ENCODE measurements at regions not wholly inside any gene's neighbourhood (a gene's known extent, or its start where the extent isn't known, plus 50 kb on each side); places are given as distances from the start of the nearest gene placed in this dataset.

DNA sequence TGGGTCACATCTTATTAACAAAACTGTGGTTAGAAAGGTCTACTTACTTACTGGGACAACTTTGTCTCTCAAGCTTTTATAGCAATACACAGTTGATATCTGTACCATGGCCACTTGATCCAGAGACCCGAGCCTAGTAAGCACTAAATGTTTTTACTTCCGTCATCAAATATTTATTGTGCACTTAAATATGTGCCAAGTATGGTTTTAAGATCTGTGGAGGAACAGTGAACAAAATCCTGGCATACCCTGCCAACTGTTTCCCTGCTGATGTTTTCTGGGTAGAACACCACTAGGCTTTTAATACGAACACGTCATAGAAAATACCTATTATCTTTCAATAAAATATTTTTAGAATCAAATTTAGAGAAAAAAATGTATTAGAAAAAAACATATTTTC is 574.8 kb downstream of the HACE1 start:
- no peaks in the 10 kb centered on the region for H3K36me3 ChIP-seq (ENCODE audit: control insufficient read depth, insufficient read depth, low read length)
- H3K9me3 ChIP-seq (ENCODE audit: control insufficient read depth, low read length): no peaks in the 10 kb centered on the region
- no peaks in the 10 kb centered on the region for H3K4me1 ChIP-seq (ENCODE audit: control insufficient read depth, insufficient read depth, low read length, poor library complexity, severe bottlenecking)
- H3K4me3 ChIP-seq (ENCODE audit: insufficient read depth, low read depth, low read length, poor library complexity, severe bottlenecking): no peak overlapping the region
- H3K27ac ChIP-seq (ENCODE audit: insufficient read depth, low read length, poor library complexity, severe bottlenecking): no peak overlapping the region
- no peaks in the 10 kb centered on the region for H3K27me3 ChIP-seq (replicated peaks; ENCODE audit: control insufficient read depth, insufficient read depth, low read length, poor library complexity, severe bottlenecking)
- DNase-seq: no peak

GRCh38 chr6:104282581-104282980 is 577.1 kb downstream of the HACE1 start:
- no peaks in the 10 kb centered on the region for H3K4me1 ChIP-seq (ENCODE audit: control insufficient read depth, insufficient read depth, low read length, poor library complexity, severe bottlenecking)
- no peak overlapping the region for H3K4me3 ChIP-seq (ENCODE audit: insufficient read depth, low read depth, low read length, poor library complexity, severe bottlenecking)
- no peak for DNase-seq
- no peaks in the 10 kb centered on the region for H3K9me3 ChIP-seq (ENCODE audit: control insufficient read depth, low read length)
- no peaks in the 10 kb centered on the region for H3K27me3 ChIP-seq (replicated peaks; ENCODE audit: control insufficient read depth, insufficient read depth, low read length, poor library complexity, severe bottlenecking)
- no peak overlapping the region for H3K27ac ChIP-seq (ENCODE audit: insufficient read depth, low read length, poor library complexity, severe bottlenecking)
- no peaks in the 10 kb centered on the region for H3K36me3 ChIP-seq (ENCODE audit: control insufficient read depth, insufficient read depth, low read length)

DNA sequence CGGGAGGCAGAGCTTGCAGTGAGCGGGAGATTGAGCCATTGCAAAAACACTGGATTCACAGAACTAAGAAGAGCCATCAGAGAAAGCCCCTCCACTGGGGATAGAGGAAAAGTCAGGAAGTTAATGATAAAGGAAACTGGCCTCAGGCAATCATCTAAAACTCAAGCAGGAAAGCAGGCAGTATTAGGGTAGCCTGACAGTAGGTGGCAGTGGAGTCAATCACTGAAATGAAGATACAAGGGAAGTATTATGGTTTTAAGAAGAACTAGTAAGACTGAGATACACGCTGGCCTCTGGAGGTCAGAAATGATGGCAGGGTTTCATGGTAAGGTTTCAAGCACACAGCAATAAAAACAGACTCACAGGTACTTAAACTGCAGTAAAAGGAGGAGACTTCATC is 578.3 kb downstream of the HACE1 start:
- Histone ChIP-seq H3K9me3 (ENCODE audit: control insufficient read depth, low read length) (no peaks in the 10 kb centered on the region), H3K4me1 (ENCODE audit: control insufficient read depth, insufficient read depth, low read length, poor library complexity, severe bottlenecking) (no peaks in the 10 kb centered on the region), H3K4me3 (ENCODE audit: insufficient read depth, low read depth, low read length, poor library complexity, severe bottlenecking) (no peak overlapping the region), H3K36me3 (ENCODE audit: control insufficient read depth, insufficient read depth, low read length) (no peaks in the 10 kb centered on the region), H3K27me3 (replicated peaks; ENCODE audit: control insufficient read depth, insufficient read depth, low read length, poor library complexity, severe bottlenecking) (no peaks in the 10 kb centered on the region), H3K27ac (ENCODE audit: insufficient read depth, low read length, poor library complexity, severe bottlenecking) (no peak overlapping the region)
- no peak for DNase-seq

DNA sequence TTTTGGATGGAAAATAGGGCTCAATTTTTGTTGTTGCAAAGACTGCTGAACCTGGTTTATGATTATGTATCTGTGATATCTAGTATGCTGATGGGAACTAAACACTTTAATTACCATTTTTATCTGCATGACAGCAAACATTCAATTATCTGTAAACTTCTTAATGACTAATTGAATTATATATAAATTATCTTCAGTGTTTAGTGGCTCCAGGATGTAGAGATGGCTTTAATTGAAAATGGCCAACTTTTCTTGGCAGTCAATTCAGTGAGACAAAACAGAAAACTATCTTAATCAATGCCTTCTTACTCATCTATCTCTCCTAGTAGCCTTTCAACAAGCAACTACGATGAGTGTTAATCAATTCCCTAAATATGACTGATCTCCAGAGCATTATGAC is 591.3 kb downstream of the HACE1 start:
- Histone ChIP-seq H3K36me3 (ENCODE audit: control insufficient read depth, insufficient read depth, low read length) (no peaks in the 10 kb centered on the region), H3K9me3 (ENCODE audit: control insufficient read depth, low read length) (no peaks in the 10 kb centered on the region), H3K4me3 (ENCODE audit: insufficient read depth, low read depth, low read length, poor library complexity, severe bottlenecking) (no peak overlapping the region), H3K4me1 (ENCODE audit: control insufficient read depth, insufficient read depth, low read length, poor library complexity, severe bottlenecking) (no peaks in the 10 kb centered on the region), H3K27ac (ENCODE audit: insufficient read depth, low read length, poor library complexity, severe bottlenecking) (no peak overlapping the region), H3K27me3 (replicated peaks; ENCODE audit: control insufficient read depth, insufficient read depth, low read length, poor library complexity, severe bottlenecking) (no peaks in the 10 kb centered on the region)
- no peak for DNase-seq

DNA sequence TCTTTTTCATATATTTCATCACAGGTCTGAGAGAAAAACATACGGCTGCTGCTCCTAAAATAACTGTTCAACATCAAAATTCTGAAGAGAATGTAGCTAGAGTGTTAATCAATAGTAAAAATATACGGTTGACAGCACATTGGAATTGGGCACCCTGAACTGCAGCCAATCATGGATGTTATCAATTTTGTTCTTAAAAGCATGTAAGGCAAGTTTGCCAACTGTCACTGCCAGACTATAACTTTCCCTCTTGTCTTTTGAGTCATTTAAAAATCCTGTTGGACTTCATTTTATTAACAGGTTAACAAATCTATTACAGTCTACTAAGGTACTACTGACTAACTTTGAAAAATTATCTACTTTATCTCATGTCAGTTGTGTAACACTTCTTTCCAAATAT is 592.8 kb downstream of the HACE1 start:
- Histone ChIP-seq H3K4me3 (ENCODE audit: insufficient read depth, low read depth, low read length, poor library complexity, severe bottlenecking) (no peak overlapping the region), H3K9me3 (ENCODE audit: control insufficient read depth, low read length) (no peaks in the 10 kb centered on the region)

DNA sequence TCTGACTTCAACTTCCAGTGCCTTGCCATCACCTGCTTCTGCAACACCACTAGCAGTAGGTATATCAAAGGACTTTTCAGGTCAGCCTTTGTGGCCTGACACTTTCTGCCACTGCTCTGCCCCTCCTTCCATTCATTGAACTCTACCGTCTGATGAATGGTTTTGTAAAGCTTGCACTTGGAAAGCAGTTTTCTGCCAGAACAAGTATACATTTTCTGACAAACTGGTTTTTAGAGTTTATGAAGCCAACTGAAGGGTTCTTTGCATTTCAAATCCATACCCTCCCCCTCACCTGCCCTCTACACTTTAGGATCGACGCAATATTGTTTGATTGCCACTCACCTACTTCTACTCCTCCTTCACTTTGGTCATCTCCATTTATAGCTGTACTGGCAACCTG is 603.1 kb downstream of the HACE1 start:
- Histone ChIP-seq H3K4me1 (ENCODE audit: control insufficient read depth, insufficient read depth, low read length, poor library complexity, severe bottlenecking) (no peaks in the 10 kb centered on the region), H3K27me3 (replicated peaks; ENCODE audit: control insufficient read depth, insufficient read depth, low read length, poor library complexity, severe bottlenecking) (no peaks in the 10 kb centered on the region), H3K27ac (ENCODE audit: insufficient read depth, low read length, poor library complexity, severe bottlenecking) (no peak overlapping the region), H3K9me3 (ENCODE audit: control insufficient read depth, low read length) (no peaks in the 10 kb centered on the region), H3K4me3 (ENCODE audit: insufficient read depth, low read depth, low read length, poor library complexity, severe bottlenecking) (no peak overlapping the region), H3K36me3 (ENCODE audit: control insufficient read depth, insufficient read depth, low read length) (no peaks in the 10 kb centered on the region)
- DNase-seq: no peak

More for the DNA sequence above, 592.8 kb downstream of the HACE1 start:
- Histone ChIP-seq H3K27me3 (replicated peaks; ENCODE audit: control insufficient read depth, insufficient read depth, low read length, poor library complexity, severe bottlenecking) (no peaks in the 10 kb centered on the region), H3K27ac (ENCODE audit: insufficient read depth, low read length, poor library complexity, severe bottlenecking) (no peak overlapping the region), H3K4me1 (ENCODE audit: control insufficient read depth, insufficient read depth, low read length, poor library complexity, severe bottlenecking) (no peaks in the 10 kb centered on the region), H3K36me3 (ENCODE audit: control insufficient read depth, insufficient read depth, low read length) (no peaks in the 10 kb centered on the region)
- no peak for DNase-seq

DNA sequence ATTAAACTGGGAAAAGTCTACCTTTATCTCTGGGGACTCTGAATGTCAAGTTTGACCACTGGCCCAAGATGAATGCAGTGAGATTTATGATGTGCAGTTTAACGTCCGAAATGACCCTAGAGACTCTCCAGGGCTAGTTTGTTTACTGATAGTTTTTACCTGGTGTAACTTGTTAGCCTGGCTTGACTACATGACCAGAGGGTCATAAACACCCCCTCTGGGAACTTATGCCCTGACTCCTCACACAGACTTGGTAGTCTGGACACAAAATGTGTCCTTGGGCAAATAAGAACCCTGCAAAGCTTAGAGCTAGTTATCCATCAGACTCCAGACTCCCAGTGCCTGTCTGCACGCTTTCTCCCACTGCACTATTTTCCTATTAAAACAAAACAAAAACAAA is 606.5 kb downstream of the HACE1 start:
- Histone ChIP-seq H3K9me3 (ENCODE audit: control insufficient read depth, low read length) (no peaks in the 10 kb centered on the region), H3K4me3 (ENCODE audit: insufficient read depth, low read depth, low read length, poor library complexity, severe bottlenecking) (no peak overlapping the region), H3K27me3 (replicated peaks; ENCODE audit: control insufficient read depth, insufficient read depth, low read length, poor library complexity, severe bottlenecking) (no peaks in the 10 kb centered on the region), H3K4me1 (ENCODE audit: control insufficient read depth, insufficient read depth, low read length, poor library complexity, severe bottlenecking) (no peaks in the 10 kb centered on the region), H3K36me3 (ENCODE audit: control insufficient read depth, insufficient read depth, low read length) (no peaks in the 10 kb centered on the region), H3K27ac (ENCODE audit: insufficient read depth, low read length, poor library complexity, severe bottlenecking) (no peak overlapping the region)
- no peak for DNase-seq

GRCh38 chr6:104252276-104252675 is 607.4 kb downstream of the HACE1 start:
- DNase-seq: no peak
- Histone ChIP-seq H3K27ac (ENCODE audit: insufficient read depth, low read length, poor library complexity, severe bottlenecking) (no peak overlapping the region), H3K36me3 (ENCODE audit: control insufficient read depth, insufficient read depth, low read length) (no peaks in the 10 kb centered on the region), H3K27me3 (replicated peaks; ENCODE audit: control insufficient read depth, insufficient read depth, low read length, poor library complexity, severe bottlenecking) (no peaks in the 10 kb centered on the region), H3K9me3 (ENCODE audit: control insufficient read depth, low read length) (no peaks in the 10 kb centered on the region), H3K4me1 (ENCODE audit: control insufficient read depth, insufficient read depth, low read length, poor library complexity, severe bottlenecking) (no peaks in the 10 kb centered on the region), H3K4me3 (ENCODE audit: insufficient read depth, low read depth, low read length, poor library complexity, severe bottlenecking) (no peak overlapping the region)

GRCh38 chr6:104251651-104252050 is 608.1 kb downstream of the HACE1 start:
- H3K4me1 ChIP-seq (ENCODE audit: control insufficient read depth, insufficient read depth, low read length, poor library complexity, severe bottlenecking): no peaks in the 10 kb centered on the region
- DNase-seq: no peak
- H3K27ac ChIP-seq (ENCODE audit: insufficient read depth, low read length, poor library complexity, severe bottlenecking): no peak overlapping the region
- H3K27me3 ChIP-seq (replicated peaks; ENCODE audit: control insufficient read depth, insufficient read depth, low read length, poor library complexity, severe bottlenecking): no peaks in the 10 kb centered on the region
- no peak overlapping the region for H3K4me3 ChIP-seq (ENCODE audit: insufficient read depth, low read depth, low read length, poor library complexity, severe bottlenecking)
- H3K9me3 ChIP-seq (ENCODE audit: control insufficient read depth, low read length): no peaks in the 10 kb centered on the region
- no peaks in the 10 kb centered on the region for H3K36me3 ChIP-seq (ENCODE audit: control insufficient read depth, insufficient read depth, low read length)

- no peak overlapping the region for H3K4me3 ChIP-seq (ENCODE audit: insufficient read depth, low read depth, low read length, poor library complexity, severe bottlenecking)
- H3K27me3 ChIP-seq (replicated peaks; ENCODE audit: control insufficient read depth, insufficient read depth, low read length, poor library complexity, severe bottlenecking): no peaks in the 10 kb centered on the region
- H3K27ac ChIP-seq (ENCODE audit: insufficient read depth, low read length, poor library complexity, severe bottlenecking): no peak overlapping the region
- DNase-seq: no peak
- no peaks in the 10 kb centered on the region for H3K9me3 ChIP-seq (ENCODE audit: control insufficient read depth, low read length)
- no peaks in the 10 kb centered on the region for H3K36me3 ChIP-seq (ENCODE audit: control insufficient read depth, insufficient read depth, low read length)
- H3K4me1 ChIP-seq (ENCODE audit: control insufficient read depth, insufficient read depth, low read length, poor library complexity, severe bottlenecking): no peaks in the 10 kb centered on the region
These were observed 618.9 kb downstream of the HACE1 start for GRCh38 chr6:104240865-104241264.

GRCh38 chr6:104239971-104240370 is 619.7 kb downstream of the HACE1 start:
- no peaks in the 10 kb centered on the region for H3K27me3 ChIP-seq (replicated peaks; ENCODE audit: control insufficient read depth, insufficient read depth, low read length, poor library complexity, severe bottlenecking)

More at GRCh38 chr6:104239971-104240370, 619.7 kb downstream of the HACE1 start:
- Histone ChIP-seq H3K27ac (ENCODE audit: insufficient read depth, low read length, poor library complexity, severe bottlenecking) (no peak overlapping the region), H3K4me1 (ENCODE audit: control insufficient read depth, insufficient read depth, low read length, poor library complexity, severe bottlenecking) (no peaks in the 10 kb centered on the region), H3K36me3 (ENCODE audit: control insufficient read depth, insufficient read depth, low read length) (no peaks in the 10 kb centered on the region), H3K4me3 (ENCODE audit: insufficient read depth, low read depth, low read length, poor library complexity, severe bottlenecking) (no peak overlapping the region), H3K9me3 (ENCODE audit: control insufficient read depth, low read length) (no peaks in the 10 kb centered on the region)
- no peak for DNase-seq

All from effector memory CD4-positive, alpha-beta T cell (primary cell).